ENCODE measurements at regions not wholly inside any gene's neighbourhood (a gene's known extent, or its start where the extent isn't known, plus 50 kb on each side); places are given as distances from the start of the nearest gene placed in this dataset.

- ChIA-PET POLR2A (no interaction called here), CTCF (ENCODE audit: unreplicated experiment) (no interaction called here)
- Histone ChIP-seq H3K4me3 (ENCODE audit: low read depth, low read length, poor library complexity, severe bottlenecking) (no peak overlapping the region), H3K9me3 (ENCODE audit: low read length) (no peaks in the 10 kb centered on the region), H3K36me3 (ENCODE audit: insufficient read depth, low read length) (no peaks in the 10 kb centered on the region), H3K4me2 (ENCODE audit: low read length) (no peak overlapping the region), H2AFZ (ENCODE audit: low read length) (no peak overlapping the region), H3K4me1 (ENCODE audit: insufficient read depth, low read length, poor library complexity, severe bottlenecking) (no peaks in the 10 kb centered on the region), H3K27ac (ENCODE audit: low read depth, low read length, poor library complexity, severe bottlenecking) (no peak overlapping the region), H3K9me2 (ENCODE audit: insufficient read depth, low read length) (no peaks in the 10 kb centered on the region), H3K79me2 (ENCODE audit: insufficient read depth, low read depth, low read length) (no peaks in the 10 kb centered on the region), H4K20me1 (ENCODE audit: insufficient read depth, low read length) (no peaks in the 10 kb centered on the region)
- DNase-seq (ENCODE audit: low spot score) = no peak
- no TSS peak for BruUV-seq (replicated peaks)
- intact Hi-C loops (cut with micrococcal nuclease; ENCODE audit: unreplicated experiment) = no loop called here
- no peak for TF ChIP-seq EZH2phosphoT487 (IDR thresholded peaks at IDR 0.05; ENCODE audit: borderline replicate concordance, low read depth, low read length)
- TF ChIP-seq CTCF (conservative IDR thresholded peaks at IDR 0.05; ENCODE audit: low read length) = no peak
These were observed 245.8 kb downstream of the GLRX3 start for GRCh38 chr10:130382031-130382430.

- Histone ChIP-seq H2AFZ (ENCODE audit: low read length) (no peak overlapping the region), H3K36me3 (ENCODE audit: insufficient read depth, low read length) (no peaks in the 10 kb centered on the region), H3K27ac (ENCODE audit: low read depth, low read length, poor library complexity, severe bottlenecking) (no peak overlapping the region), H3K9me2 (ENCODE audit: insufficient read depth, low read length) (no peaks in the 10 kb centered on the region), H3K4me1 (ENCODE audit: insufficient read depth, low read length, poor library complexity, severe bottlenecking) (no peaks in the 10 kb centered on the region), H3K79me2 (ENCODE audit: insufficient read depth, low read depth, low read length) (no peaks in the 10 kb centered on the region), H3K9me3 (ENCODE audit: low read length) (no peaks in the 10 kb centered on the region), H3K4me2 (ENCODE audit: low read length) (no peak overlapping the region), H3K4me3 (ENCODE audit: low read depth, low read length, poor library complexity, severe bottlenecking) (no peak overlapping the region), H4K20me1 (ENCODE audit: insufficient read depth, low read length) (no peaks in the 10 kb centered on the region)
- intact Hi-C loops (cut with micrococcal nuclease; ENCODE audit: unreplicated experiment) = no loop called here
- no peak for TF ChIP-seq CTCF (conservative IDR thresholded peaks at IDR 0.05; ENCODE audit: low read length)
- no peak for TF ChIP-seq EZH2phosphoT487 (IDR thresholded peaks at IDR 0.05; ENCODE audit: borderline replicate concordance, low read depth, low read length)
- ChIA-PET CTCF (ENCODE audit: unreplicated experiment) (no interaction called here), POLR2A (no interaction called here)
- BruUV-seq (replicated peaks) = no TSS peak
- DNase-seq (ENCODE audit: low spot score) = no peak
These were observed 251.9 kb downstream of the GLRX3 start for GRCh38 chr10:130387936-130388580.

GRCh38 chr10:130388746-130389145, 252.6 kb downstream of the GLRX3 start:
- Histone ChIP-seq H3K27ac (ENCODE audit: low read depth, low read length, poor library complexity, severe bottlenecking) (no peak overlapping the region), H4K20me1 (ENCODE audit: insufficient read depth, low read length) (no peaks in the 10 kb centered on the region), H3K36me3 (ENCODE audit: insufficient read depth, low read length) (no peaks in the 10 kb centered on the region), H3K4me1 (ENCODE audit: insufficient read depth, low read length, poor library complexity, severe bottlenecking) (no peaks in the 10 kb centered on the region), H2AFZ (ENCODE audit: low read length) (no peak overlapping the region), H3K9me2 (ENCODE audit: insufficient read depth, low read length) (no peaks in the 10 kb centered on the region), H3K4me3 (ENCODE audit: low read depth, low read length, poor library complexity, severe bottlenecking) (no peak overlapping the region), H3K79me2 (ENCODE audit: insufficient read depth, low read depth, low read length) (no peaks in the 10 kb centered on the region), H3K4me2 (ENCODE audit: low read length) (no peak overlapping the region), H3K9me3 (ENCODE audit: low read length) (no peaks in the 10 kb centered on the region)
- BruUV-seq (replicated peaks) = no TSS peak
- TF ChIP-seq CTCF (conservative IDR thresholded peaks at IDR 0.05; ENCODE audit: low read length) (no peak), EZH2phosphoT487 (IDR thresholded peaks at IDR 0.05; ENCODE audit: borderline replicate concordance, low read depth, low read length) (no peak)
- intact Hi-C loops (cut with micrococcal nuclease; ENCODE audit: unreplicated experiment) = no loop called here
- DNase-seq (ENCODE audit: low spot score) = no peak
- ChIA-PET CTCF (ENCODE audit: unreplicated experiment) (no interaction called here), POLR2A (no interaction called here)
